Transverse colon (tissue), 3 donors: ENCODE measurements at regions not wholly inside any gene's neighbourhood (a gene's known extent, or its start where the extent isn't known, plus 50 kb on each side); places are given as distances from the start of the nearest gene placed in this dataset.

Source experiments
- CTCF ChIP-seq, 5 experiments: fragments of 200-600 bp in 3 of 5; fragments of 450-650 bp in 2 of 5; sonication (generic) in 3 of 5; IDR thresholded peaks; 1 replicate in 2 of 5; 2 replicates in 3 of 5; pipeline ENCODE4 v1.5.1; 2016 to 2017; ENCODE audit warnings: antibody characterized with exemption in 5 of 5, inconsistent platforms in 3 of 5, mild to moderate bottlenecking in 2 of 5, moderate library complexity in 1 of 5
- POLR2A ChIP-seq: fragments of 450-650 bp; IDR thresholded peaks from one replicate; pipeline ENCODE4 v1.6.1; 2016; ENCODE audit warnings: antibody characterized with exemption, mild to moderate bottlenecking, moderate library complexity

- TF ChIP-seq POLR2A (no peak), CTCF (IDR thresholded peaks at IDR 0.05) (no peak)
These were observed 144.3 kb upstream of the DNAJC19 start for GRCh38 chr3:181133832-181134231.
